ENCODE measurements at regions not wholly inside any gene's neighbourhood (a gene's known extent, or its start where the extent isn't known, plus 50 kb on each side); places are given as distances from the start of the nearest gene placed in this dataset.

DNA sequence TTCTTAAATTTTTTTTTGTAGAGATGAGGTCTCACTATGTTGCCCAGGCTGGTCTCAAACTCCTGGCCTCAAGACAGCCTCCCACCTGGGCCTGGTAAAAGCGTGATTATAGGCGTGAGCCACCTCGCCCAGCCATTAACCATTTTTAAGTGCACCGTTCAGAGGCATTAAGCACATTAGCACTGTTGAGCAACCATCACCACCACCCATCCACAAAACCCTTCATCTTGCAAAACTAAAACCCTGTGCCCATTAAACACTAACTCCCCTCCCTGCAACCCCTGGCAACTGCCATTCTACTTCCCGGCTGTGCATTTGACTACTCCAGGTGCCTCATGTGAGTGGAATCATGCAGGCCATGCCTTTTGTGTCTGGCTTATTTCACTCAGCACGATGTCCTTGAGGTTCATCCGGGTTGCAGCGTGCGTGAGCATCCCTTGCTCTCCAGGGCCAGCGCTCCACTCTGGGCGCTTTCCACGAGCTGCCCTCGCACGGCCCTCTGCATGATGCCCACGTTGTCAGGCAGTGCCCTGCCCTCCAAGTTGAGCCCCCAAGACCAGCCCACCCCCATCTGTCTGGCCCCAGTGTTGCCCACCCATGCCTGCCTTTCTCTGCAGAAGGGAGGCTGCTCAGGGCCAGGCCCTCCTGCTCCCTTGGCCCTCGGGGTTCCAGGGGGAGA, 63.0 kb upstream of the GLI2 start:
- no peaks in the 10 kb centered on the region for H4K20me1 ChIP-seq (ENCODE audit: insufficient read depth, low read length)
- H3K4me3 ChIP-seq (ENCODE audit: low read depth in 1 of 2, low read length in 2 of 2), result no peak overlapping the region
- no peak overlapping the region for H3K27ac ChIP-seq (ENCODE audit: low read length)
- no peaks in the 10 kb centered on the region for H3K9me3 ChIP-seq (ENCODE audit: insufficient read depth, low read length, severe bottlenecking)
- no peaks in the 10 kb centered on the region for H3K36me3 ChIP-seq (ENCODE audit: insufficient read depth, low read length)
- H2AFZ ChIP-seq (ENCODE audit: low read depth, low read length), result no peak overlapping the region
- H3K4me1 ChIP-seq (ENCODE audit: insufficient read depth, low read length), result no peaks in the 10 kb centered on the region
- ATAC-seq (ENCODE audit: insufficient read depth, low read depth) (no peak), DNase-seq (no peak)
- H3K9ac ChIP-seq (ENCODE audit: low read depth, low read length), result no peak overlapping the region
- no peak for TF ChIP-seq EZH2 (IDR thresholded peaks at IDR 0.05; ENCODE audit: borderline replicate concordance, low read depth, low read length, severe bottlenecking)
- TF ChIP-seq, protein P1, sequence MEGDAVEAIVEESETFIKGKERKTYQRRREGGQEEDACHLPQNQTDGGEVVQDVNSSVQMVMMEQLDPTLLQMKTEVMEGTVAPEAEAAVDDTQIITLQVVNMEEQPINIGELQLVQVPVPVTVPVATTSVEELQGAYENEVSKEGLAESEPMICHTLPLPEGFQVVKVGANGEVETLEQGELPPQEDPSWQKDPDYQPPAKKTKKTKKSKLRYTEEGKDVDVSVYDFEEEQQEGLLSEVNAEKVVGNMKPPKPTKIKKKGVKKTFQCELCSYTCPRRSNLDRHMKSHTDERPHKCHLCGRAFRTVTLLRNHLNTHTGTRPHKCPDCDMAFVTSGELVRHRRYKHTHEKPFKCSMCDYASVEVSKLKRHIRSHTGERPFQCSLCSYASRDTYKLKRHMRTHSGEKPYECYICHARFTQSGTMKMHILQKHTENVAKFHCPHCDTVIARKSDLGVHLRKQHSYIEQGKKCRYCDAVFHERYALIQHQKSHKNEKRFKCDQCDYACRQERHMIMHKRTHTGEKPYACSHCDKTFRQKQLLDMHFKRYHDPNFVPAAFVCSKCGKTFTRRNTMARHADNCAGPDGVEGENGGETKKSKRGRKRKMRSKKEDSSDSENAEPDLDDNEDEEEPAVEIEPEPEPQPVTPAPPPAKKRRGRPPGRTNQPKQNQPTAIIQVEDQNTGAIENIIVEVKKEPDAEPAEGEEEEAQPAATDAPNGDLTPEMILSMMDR (IDR thresholded peaks at IDR 0.05; ENCODE audit: borderline replicate concordance, extremely low read depth, low read length, poor library complexity, severe bottlenecking), result no peak
- H3K27me3 ChIP-seq (ENCODE audit: insufficient read depth, low read length, poor library complexity), result peaks cover 3% of the 10 kb centered on the region
- H3K79me2 ChIP-seq (ENCODE audit: insufficient read depth, low read length), result no peaks in the 10 kb centered on the region
- H3K4me2 ChIP-seq (ENCODE audit: insufficient read depth, low read length), result no peak overlapping the region

GRCh38 chr2:120673205-120673550, 62.5 kb upstream of the GLI2 start:
- Histone ChIP-seq H3K4me2 (ENCODE audit: insufficient read depth, low read length) (no peak overlapping the region), H3K79me2 (ENCODE audit: insufficient read depth, low read length) (no peaks in the 10 kb centered on the region), H3K4me3 (ENCODE audit: low read depth in 1 of 2, low read length in 2 of 2) (no peak overlapping the region), H2AFZ (ENCODE audit: low read depth, low read length) (no peak overlapping the region), H3K36me3 (ENCODE audit: insufficient read depth, low read length) (no peaks in the 10 kb centered on the region), H3K27me3 (ENCODE audit: insufficient read depth, low read length, poor library complexity) (no peaks in the 10 kb centered on the region), H3K9ac (ENCODE audit: low read depth, low read length) (no peak overlapping the region), H3K27ac (ENCODE audit: low read length) (no peak overlapping the region), H4K20me1 (ENCODE audit: insufficient read depth, low read length) (no peaks in the 10 kb centered on the region), H3K4me1 (ENCODE audit: insufficient read depth, low read length) (no peaks in the 10 kb centered on the region), H3K9me3 (ENCODE audit: insufficient read depth, low read length, severe bottlenecking) (no peaks in the 10 kb centered on the region)
- ATAC-seq (ENCODE audit: insufficient read depth, low read depth) (no peak), DNase-seq (no peak)
- TF ChIP-seq, protein P1 (IDR thresholded peaks at IDR 0.05; ENCODE audit: borderline replicate concordance, extremely low read depth, low read length, poor library complexity, severe bottlenecking), result no peak
- no peak for TF ChIP-seq EZH2 (IDR thresholded peaks at IDR 0.05; ENCODE audit: borderline replicate concordance, low read depth, low read length, severe bottlenecking)

DNA sequence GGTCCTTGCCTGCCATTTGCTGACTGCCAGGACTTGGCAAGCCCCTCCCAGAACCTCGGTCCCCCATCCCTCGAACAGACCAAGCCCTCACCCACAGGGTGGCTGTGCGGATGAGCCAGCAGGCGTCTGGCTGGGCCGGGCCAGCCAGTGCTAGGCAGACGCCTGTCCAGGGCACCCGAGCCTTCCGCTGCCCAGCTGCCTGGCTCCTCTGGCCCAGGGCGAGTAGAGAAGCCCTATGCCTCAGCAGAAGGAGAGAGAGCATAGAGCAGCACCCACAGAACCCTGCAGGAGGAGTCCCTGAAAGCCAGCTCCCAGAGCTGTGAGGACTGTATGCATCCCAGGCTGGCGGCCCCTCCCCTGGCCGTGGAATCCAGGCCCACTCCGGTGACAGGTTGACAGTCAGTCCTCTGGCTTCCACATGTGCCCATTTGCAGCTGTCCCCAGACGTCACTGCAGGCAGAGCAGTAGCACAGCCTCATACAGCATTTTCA, 62.1 kb upstream of the GLI2 start:
- H3K36me3 ChIP-seq (ENCODE audit: insufficient read depth, low read length), result no peaks in the 10 kb centered on the region
- no peak overlapping the region for H3K9ac ChIP-seq (ENCODE audit: low read depth, low read length)
- no peak overlapping the region for H3K4me3 ChIP-seq (ENCODE audit: low read depth in 1 of 2, low read length in 2 of 2)
- H3K9me3 ChIP-seq (ENCODE audit: insufficient read depth, low read length, severe bottlenecking), result no peaks in the 10 kb centered on the region
- no peaks in the 10 kb centered on the region for H4K20me1 ChIP-seq (ENCODE audit: insufficient read depth, low read length)
- DNase-seq (no peak), ATAC-seq (ENCODE audit: insufficient read depth, low read depth) (no peak)
- no peak overlapping the region for H2AFZ ChIP-seq (ENCODE audit: low read depth, low read length)
- no peaks in the 10 kb centered on the region for H3K79me2 ChIP-seq (ENCODE audit: insufficient read depth, low read length)
- H3K4me2 ChIP-seq (ENCODE audit: insufficient read depth, low read length), result no peak overlapping the region
- H3K4me1 ChIP-seq (ENCODE audit: insufficient read depth, low read length), result no peaks in the 10 kb centered on the region
- H3K27me3 ChIP-seq (ENCODE audit: insufficient read depth, low read length, poor library complexity), result no peaks in the 10 kb centered on the region
- TF ChIP-seq EZH2 (IDR thresholded peaks at IDR 0.05; ENCODE audit: borderline replicate concordance, low read depth, low read length, severe bottlenecking), result no peak
- TF ChIP-seq, protein P1 (IDR thresholded peaks at IDR 0.05; ENCODE audit: borderline replicate concordance, extremely low read depth, low read length, poor library complexity, severe bottlenecking), result no peak
- no peak overlapping the region for H3K27ac ChIP-seq (ENCODE audit: low read length)
